ENCODE measurements at regions not wholly inside any gene's neighbourhood (a gene's known extent, or its start where the extent isn't known, plus 50 kb on each side); places are given as distances from the start of the nearest gene placed in this dataset.
A peak's percentile ranks its signal among the peaks of the same experiment; 100 is the strongest.

DNA sequence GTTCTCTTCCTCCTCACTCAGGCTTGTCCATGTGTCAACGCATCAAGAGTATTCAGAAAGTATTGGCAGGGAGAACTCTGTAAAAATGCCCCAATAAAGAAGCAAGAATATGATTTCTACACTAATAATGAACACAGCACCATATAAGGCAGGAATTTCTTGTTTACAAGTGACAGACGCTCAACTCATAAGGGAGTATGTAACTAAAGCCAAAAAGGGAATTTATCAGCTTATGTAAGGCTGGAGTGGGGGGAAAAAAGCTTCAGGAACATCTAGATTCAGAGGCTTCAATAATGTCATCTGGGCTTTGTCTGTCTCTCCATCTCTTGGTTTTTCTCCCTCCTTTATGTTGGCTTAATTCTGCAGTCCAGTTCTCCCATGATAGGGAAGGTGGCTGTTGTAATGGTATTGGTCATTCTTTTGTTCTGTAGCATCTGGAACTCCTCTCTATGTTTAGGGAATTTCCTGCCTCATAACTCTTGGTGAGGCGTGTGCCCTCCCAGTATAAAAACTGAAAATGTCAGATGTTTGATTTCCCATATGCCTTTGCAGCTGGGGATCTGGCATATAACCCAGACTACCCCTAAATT lies 125.1 kb upstream of the COL21A1 start:
- Histone ChIP-seq H3K36me3 (ENCODE audit: control insufficient read depth, insufficient read depth, low read length) (no peaks in the 10 kb centered on the region), H3K9ac (no peak overlapping the region), H3K79me2 (no peaks in the 10 kb centered on the region), H3K9me3 (ENCODE audit: control insufficient read depth, low read length) (no peaks in the 10 kb centered on the region), H3K4me3 (ENCODE audit: low read depth, low read length) (no peak overlapping the region), H3K27ac (peak overlapping the region; percentile 77), H3K27me3 (ENCODE audit: control insufficient read depth, insufficient read depth, low read length) (no peaks in the 10 kb centered on the region), H2AFZ (peak overlapping the region; percentile 56), H3K4me1 (peaks cover 31% of the 10 kb centered on the region), H3K4me2 (ENCODE audit: low read length) (no peak overlapping the region)
- TF ChIP-seq, protein P1, sequence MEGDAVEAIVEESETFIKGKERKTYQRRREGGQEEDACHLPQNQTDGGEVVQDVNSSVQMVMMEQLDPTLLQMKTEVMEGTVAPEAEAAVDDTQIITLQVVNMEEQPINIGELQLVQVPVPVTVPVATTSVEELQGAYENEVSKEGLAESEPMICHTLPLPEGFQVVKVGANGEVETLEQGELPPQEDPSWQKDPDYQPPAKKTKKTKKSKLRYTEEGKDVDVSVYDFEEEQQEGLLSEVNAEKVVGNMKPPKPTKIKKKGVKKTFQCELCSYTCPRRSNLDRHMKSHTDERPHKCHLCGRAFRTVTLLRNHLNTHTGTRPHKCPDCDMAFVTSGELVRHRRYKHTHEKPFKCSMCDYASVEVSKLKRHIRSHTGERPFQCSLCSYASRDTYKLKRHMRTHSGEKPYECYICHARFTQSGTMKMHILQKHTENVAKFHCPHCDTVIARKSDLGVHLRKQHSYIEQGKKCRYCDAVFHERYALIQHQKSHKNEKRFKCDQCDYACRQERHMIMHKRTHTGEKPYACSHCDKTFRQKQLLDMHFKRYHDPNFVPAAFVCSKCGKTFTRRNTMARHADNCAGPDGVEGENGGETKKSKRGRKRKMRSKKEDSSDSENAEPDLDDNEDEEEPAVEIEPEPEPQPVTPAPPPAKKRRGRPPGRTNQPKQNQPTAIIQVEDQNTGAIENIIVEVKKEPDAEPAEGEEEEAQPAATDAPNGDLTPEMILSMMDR (IDR thresholded peaks at IDR 0.05) = no peak

GRCh38 chr6:56370561-56371211 lies 123.3 kb upstream of the COL21A1 start:
- Histone ChIP-seq H3K4me2 (ENCODE audit: low read length) (peak overlapping the region; percentile 55), H3K4me1 (peaks cover 22% of the 10 kb centered on the region), H3K9me3 (ENCODE audit: control insufficient read depth, low read length) (no peaks in the 10 kb centered on the region), H3K79me2 (no peaks in the 10 kb centered on the region), H3K9ac (no peak overlapping the region), H3K36me3 (ENCODE audit: control insufficient read depth, insufficient read depth, low read length) (no peaks in the 10 kb centered on the region), H3K27ac (peak overlapping the region; percentile 77), H3K4me3 (ENCODE audit: low read depth, low read length) (no peak overlapping the region), H2AFZ (peak overlapping the region; percentile 56), H3K27me3 (ENCODE audit: control insufficient read depth, insufficient read depth, low read length) (no peaks in the 10 kb centered on the region)
- TF ChIP-seq, protein P1 (IDR thresholded peaks at IDR 0.05) = no peak

- TF ChIP-seq, protein P1 (IDR thresholded peaks at IDR 0.05) = peak; percentile 85
- Histone ChIP-seq H2AFZ (peak overlapping the region; percentile 56), H3K4me1 (peaks cover 20% of the 10 kb centered on the region), H3K4me3 (ENCODE audit: low read depth, low read length) (no peak overlapping the region), H3K27me3 (ENCODE audit: control insufficient read depth, insufficient read depth, low read length) (no peaks in the 10 kb centered on the region), H3K27ac (peak overlapping the region; percentile 77), H3K79me2 (no peaks in the 10 kb centered on the region), H3K9ac (no peak overlapping the region), H3K36me3 (ENCODE audit: control insufficient read depth, insufficient read depth, low read length) (no peaks in the 10 kb centered on the region), H3K9me3 (ENCODE audit: control insufficient read depth, low read length) (no peaks in the 10 kb centered on the region), H3K4me2 (ENCODE audit: low read length) (peak overlapping the region; percentile 55)
Observed at GRCh38 chr6:56370127-56370540, 122.8 kb upstream of the COL21A1 start.

GRCh38 chr6:56368491-56368890 lies 121.1 kb upstream of the COL21A1 start:
- peaks cover 20% of the 10 kb centered on the region for H3K4me1 ChIP-seq
- no peaks in the 10 kb centered on the region for H3K36me3 ChIP-seq (ENCODE audit: control insufficient read depth, insufficient read depth, low read length)
- TF ChIP-seq, protein P1 (IDR thresholded peaks at IDR 0.05) = no peak
- no peak overlapping the region for H3K4me2 ChIP-seq (ENCODE audit: low read length)
- H2AFZ ChIP-seq = no peak overlapping the region
- no peak overlapping the region for H3K4me3 ChIP-seq (ENCODE audit: low read depth, low read length)
- no peaks in the 10 kb centered on the region for H3K9me3 ChIP-seq (ENCODE audit: control insufficient read depth, low read length)
- H3K9ac ChIP-seq = no peak overlapping the region
- no peak overlapping the region for H3K27ac ChIP-seq
- H3K27me3 ChIP-seq (ENCODE audit: control insufficient read depth, insufficient read depth, low read length) = no peaks in the 10 kb centered on the region
- H3K79me2 ChIP-seq = no peaks in the 10 kb centered on the region
